ENCODE measurements at regions not wholly inside any gene's neighbourhood (a gene's known extent, or its start where the extent isn't known, plus 50 kb on each side); places are given as distances from the start of the nearest gene placed in this dataset.

GRCh38 chr5:28574606-28575005 is 1536.2 kb upstream of the CDH9 start:
- Mint-ChIP-seq H3K4me1 (no peaks in the 10 kb centered on the region), H3K27me3 (no peaks in the 10 kb centered on the region), H3K36me3 (ENCODE audit: low read depth) (no peaks in the 10 kb centered on the region), H3K27ac (no peak overlapping the region), H3K4me3 (no peak overlapping the region), H3K9me3 (peaks cover 36% of the 10 kb centered on the region)
- no peak for ATAC-seq (replicated peaks)

GRCh38 chr5:28567048-28567447 is 1528.7 kb upstream of the CDH9 start:
- Mint-ChIP-seq H3K4me1 (no peaks in the 10 kb centered on the region), H3K9me3 (peaks cover 15% of the 10 kb centered on the region), H3K27me3 (no peaks in the 10 kb centered on the region), H3K4me3 (no peak overlapping the region), H3K27ac (no peak overlapping the region), H3K36me3 (ENCODE audit: low read depth) (no peaks in the 10 kb centered on the region)
- no peak for ATAC-seq (replicated peaks)

GRCh38 chr5:28561522-28561921 is 1523.1 kb upstream of the CDH9 start:
- peaks cover 24% of the 10 kb centered on the region for H3K9me3 Mint-ChIP-seq
- H3K4me3 Mint-ChIP-seq: no peak overlapping the region
- no peaks in the 10 kb centered on the region for H3K27me3 Mint-ChIP-seq
- no peak for ATAC-seq (replicated peaks)
- no peaks in the 10 kb centered on the region for H3K36me3 Mint-ChIP-seq (ENCODE audit: low read depth)
- H3K4me1 Mint-ChIP-seq: no peaks in the 10 kb centered on the region
- H3K27ac Mint-ChIP-seq: no peak overlapping the region

- Mint-ChIP-seq H3K9me3 (peaks cover 34% of the 10 kb centered on the region), H3K27me3 (no peaks in the 10 kb centered on the region), H3K36me3 (ENCODE audit: low read depth) (no peaks in the 10 kb centered on the region), H3K4me3 (no peak overlapping the region), H3K4me1 (no peaks in the 10 kb centered on the region), H3K27ac (no peak overlapping the region)
- no peak for ATAC-seq (replicated peaks)
Observed at GRCh38 chr5:28558196-28558595, 1519.8 kb upstream of the CDH9 start.

- no peaks in the 10 kb centered on the region for H3K4me1 Mint-ChIP-seq
- H3K27ac Mint-ChIP-seq: no peak overlapping the region
- no peaks in the 10 kb centered on the region for H3K36me3 Mint-ChIP-seq (ENCODE audit: low read depth)
- H3K9me3 Mint-ChIP-seq: peaks cover 39% of the 10 kb centered on the region
- no peak overlapping the region for H3K4me3 Mint-ChIP-seq
- no peak for ATAC-seq (replicated peaks)
- H3K27me3 Mint-ChIP-seq: no peaks in the 10 kb centered on the region
Observed at GRCh38 chr5:28557114-28557513, 1518.7 kb upstream of the CDH9 start.

GRCh38 chr5:28549588-28549987 is 1511.2 kb upstream of the CDH9 start:
- Mint-ChIP-seq H3K27me3 (no peaks in the 10 kb centered on the region), H3K4me1 (no peaks in the 10 kb centered on the region), H3K4me3 (no peak overlapping the region), H3K36me3 (ENCODE audit: low read depth) (no peaks in the 10 kb centered on the region), H3K9me3 (peaks cover 13% of the 10 kb centered on the region), H3K27ac (no peak overlapping the region)
- ATAC-seq (replicated peaks): no peak

- H3K4me1 Mint-ChIP-seq: no peaks in the 10 kb centered on the region
- no peaks in the 10 kb centered on the region for H3K27me3 Mint-ChIP-seq
- no peaks in the 10 kb centered on the region for H3K36me3 Mint-ChIP-seq (ENCODE audit: low read depth)
- no peak overlapping the region for H3K4me3 Mint-ChIP-seq
- no peak overlapping the region for H3K27ac Mint-ChIP-seq
- peaks cover 10% of the 10 kb centered on the region for H3K9me3 Mint-ChIP-seq
- no peak for ATAC-seq (replicated peaks)
Observed at GRCh38 chr5:28548856-28549255, 1510.5 kb upstream of the CDH9 start.

- no peak overlapping the region for H3K4me3 Mint-ChIP-seq
- H3K9me3 Mint-ChIP-seq: peaks cover 9% of the 10 kb centered on the region
- no peak for ATAC-seq (replicated peaks)
Observed at GRCh38 chr5:28544501-28544900, 1506.1 kb upstream of the CDH9 start.

GRCh38 chr5:28543473-28544098 is 1505.2 kb upstream of the CDH9 start:
- Mint-ChIP-seq H3K9me3 (peaks cover 9% of the 10 kb centered on the region), H3K36me3 (ENCODE audit: low read depth) (no peaks in the 10 kb centered on the region), H3K4me3 (no peak overlapping the region), H3K27me3 (no peaks in the 10 kb centered on the region), H3K27ac (no peak overlapping the region), H3K4me1 (no peaks in the 10 kb centered on the region)
- no peak for ATAC-seq (replicated peaks)

More at GRCh38 chr5:28544501-28544900, 1506.1 kb upstream of the CDH9 start:
- Mint-ChIP-seq H3K36me3 (ENCODE audit: low read depth) (no peaks in the 10 kb centered on the region), H3K27ac (no peak overlapping the region), H3K4me1 (no peaks in the 10 kb centered on the region), H3K27me3 (no peaks in the 10 kb centered on the region)

- ATAC-seq (replicated peaks): no peak
- Mint-ChIP-seq H3K4me3 (no peak overlapping the region), H3K4me1 (no peaks in the 10 kb centered on the region), H3K27ac (no peak overlapping the region), H3K27me3 (no peaks in the 10 kb centered on the region), H3K36me3 (ENCODE audit: low read depth) (no peaks in the 10 kb centered on the region), H3K9me3 (peaks cover 9% of the 10 kb centered on the region)
Observed at GRCh38 chr5:28542987-28543386, 1504.6 kb upstream of the CDH9 start.

GRCh38 chr5:28523888-28524635 is 1485.7 kb upstream of the CDH9 start:
- H3K27ac Mint-ChIP-seq: no peak overlapping the region
- no peaks in the 10 kb centered on the region for H3K36me3 Mint-ChIP-seq (ENCODE audit: low read depth)
- no peak for ATAC-seq (replicated peaks)
- H3K9me3 Mint-ChIP-seq: peaks cover 16% of the 10 kb centered on the region
- no peaks in the 10 kb centered on the region for H3K27me3 Mint-ChIP-seq
- no peaks in the 10 kb centered on the region for H3K4me1 Mint-ChIP-seq
- no peak overlapping the region for H3K4me3 Mint-ChIP-seq

- no peak overlapping the region for H3K4me3 Mint-ChIP-seq
- peaks cover 16% of the 10 kb centered on the region for H3K9me3 Mint-ChIP-seq
- H3K27me3 Mint-ChIP-seq: no peaks in the 10 kb centered on the region
- H3K27ac Mint-ChIP-seq: no peak overlapping the region
- ATAC-seq (replicated peaks): no peak
- no peaks in the 10 kb centered on the region for H3K4me1 Mint-ChIP-seq
- no peaks in the 10 kb centered on the region for H3K36me3 Mint-ChIP-seq (ENCODE audit: low read depth)
Observed at GRCh38 chr5:28523416-28523815, 1485.0 kb upstream of the CDH9 start.

GRCh38 chr5:28517691-28518090 is 1479.3 kb upstream of the CDH9 start:
- Mint-ChIP-seq H3K9me3 (peaks cover 14% of the 10 kb centered on the region), H3K4me3 (no peak overlapping the region), H3K4me1 (no peaks in the 10 kb centered on the region), H3K36me3 (ENCODE audit: low read depth) (no peaks in the 10 kb centered on the region), H3K27ac (no peak overlapping the region), H3K27me3 (no peaks in the 10 kb centered on the region)
- ATAC-seq (replicated peaks): no peak

- H3K9me3 Mint-ChIP-seq: peaks cover 14% of the 10 kb centered on the region
- H3K27ac Mint-ChIP-seq: no peak overlapping the region
- H3K4me3 Mint-ChIP-seq: no peak overlapping the region
- H3K27me3 Mint-ChIP-seq: no peaks in the 10 kb centered on the region
- no peak for ATAC-seq (replicated peaks)
- no peaks in the 10 kb centered on the region for H3K36me3 Mint-ChIP-seq (ENCODE audit: low read depth)
- H3K4me1 Mint-ChIP-seq: no peaks in the 10 kb centered on the region
Observed at GRCh38 chr5:28516722-28517121, 1478.3 kb upstream of the CDH9 start.

- Mint-ChIP-seq H3K36me3 (ENCODE audit: low read depth) (no peaks in the 10 kb centered on the region), H3K27me3 (no peaks in the 10 kb centered on the region), H3K9me3 (peaks cover 11% of the 10 kb centered on the region), H3K4me1 (no peaks in the 10 kb centered on the region), H3K27ac (no peak overlapping the region), H3K4me3 (no peak overlapping the region)
- ATAC-seq (replicated peaks): no peak
Observed at GRCh38 chr5:28512648-28513047, 1474.3 kb upstream of the CDH9 start.
